GM21529 (cell line): ENCODE measurements at regions not wholly inside any gene's neighbourhood (a gene's known extent, or its start where the extent isn't known, plus 50 kb on each side); places are given as distances from the start of the nearest gene placed in this dataset.
A peak's percentile ranks its signal among the peaks of the same experiment; 100 is the strongest.

Experiments
- ATAC-seq: cut with Tn5 transposase; IDR thresholded peaks from one replicate; pipeline ENCODE4 v1.9.1; 2021; ENCODE audit not compliant: unreplicated experiment

DNA sequence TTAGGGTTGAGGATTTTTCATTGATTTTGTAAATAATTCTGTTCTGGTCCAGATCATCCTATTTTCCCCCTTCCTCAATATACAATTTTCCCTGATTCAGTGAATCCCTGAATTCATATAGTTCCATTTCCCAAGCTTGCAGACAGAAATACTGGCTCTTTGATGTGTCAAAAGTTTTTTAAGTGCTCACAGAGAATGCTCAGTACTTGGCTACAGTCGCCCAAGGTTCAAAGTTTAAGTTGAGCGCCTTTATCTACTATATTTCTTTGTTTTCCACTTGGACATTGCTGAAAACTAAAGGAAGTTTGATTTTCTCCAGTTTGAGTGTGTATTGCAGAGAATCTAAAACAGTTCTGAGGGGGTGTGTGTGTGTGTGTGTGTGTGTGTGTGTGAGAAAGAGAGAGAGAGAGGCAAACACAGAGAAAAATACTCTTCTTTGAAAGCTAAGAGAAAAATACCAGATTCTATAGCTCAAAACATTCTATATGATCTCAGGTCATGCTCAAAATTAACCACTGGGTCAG, 136.2 kb upstream of the ACO1 start:
- ATAC-seq: no peak

DNA sequence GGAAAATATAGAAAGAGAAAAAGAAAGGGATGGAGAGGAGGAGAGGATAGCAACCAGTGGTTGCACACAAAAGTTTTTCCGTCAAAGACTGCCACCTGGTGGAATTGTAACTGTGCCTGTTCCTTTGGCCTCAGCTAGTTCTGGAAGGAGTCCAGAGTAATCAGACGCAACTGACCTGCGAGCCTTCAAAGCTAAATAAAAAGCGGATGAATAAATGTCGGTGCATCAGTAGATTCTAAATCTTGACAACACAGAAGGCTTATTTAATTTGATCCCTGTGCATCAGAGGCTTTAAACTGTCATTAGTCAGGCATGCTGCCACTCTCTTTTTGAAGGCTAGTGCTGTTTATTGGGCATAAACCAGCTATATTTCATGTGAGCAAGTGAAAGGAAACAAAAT, 132.9 kb upstream of the ACO1 start:
- ATAC-seq: peak; percentile 89

DNA sequence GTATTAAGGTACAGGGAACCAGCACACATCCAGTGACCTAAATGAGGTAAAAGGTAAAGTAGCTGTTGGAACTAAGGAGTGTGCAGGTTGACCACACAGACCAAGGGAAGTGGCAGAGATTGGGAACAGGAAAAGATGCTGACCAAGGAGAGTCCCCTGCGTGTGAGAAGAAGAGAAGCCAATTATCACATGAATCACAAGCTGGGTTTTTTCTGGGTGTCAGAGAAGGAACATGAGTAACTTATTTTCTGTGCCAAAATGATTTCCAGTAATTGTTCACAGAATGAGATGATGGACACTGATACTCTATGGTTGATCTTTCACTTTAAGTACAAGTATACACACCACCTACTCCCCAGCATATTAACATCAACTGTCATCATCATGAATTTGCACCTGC, 130.7 kb upstream of the ACO1 start:
- ATAC-seq: no peak

DNA sequence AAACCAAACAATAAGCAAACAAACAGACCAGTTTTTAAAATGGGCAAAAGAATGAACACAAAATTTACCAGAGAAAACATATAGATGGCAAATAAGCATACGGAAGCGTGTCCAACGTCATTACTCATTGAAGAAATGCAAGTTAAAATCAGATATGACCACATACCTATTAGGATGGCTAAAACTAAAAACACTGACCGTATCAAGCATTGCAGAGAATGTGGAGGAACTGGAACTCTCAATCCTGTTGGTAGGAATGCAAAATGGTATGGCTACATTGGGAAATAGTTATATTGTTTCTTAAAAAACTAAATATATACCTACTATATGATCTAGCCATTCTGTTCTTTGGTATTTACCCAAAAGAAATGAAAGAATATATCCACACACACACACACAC, 129.4 kb upstream of the ACO1 start:
- ATAC-seq: no peak

DNA sequence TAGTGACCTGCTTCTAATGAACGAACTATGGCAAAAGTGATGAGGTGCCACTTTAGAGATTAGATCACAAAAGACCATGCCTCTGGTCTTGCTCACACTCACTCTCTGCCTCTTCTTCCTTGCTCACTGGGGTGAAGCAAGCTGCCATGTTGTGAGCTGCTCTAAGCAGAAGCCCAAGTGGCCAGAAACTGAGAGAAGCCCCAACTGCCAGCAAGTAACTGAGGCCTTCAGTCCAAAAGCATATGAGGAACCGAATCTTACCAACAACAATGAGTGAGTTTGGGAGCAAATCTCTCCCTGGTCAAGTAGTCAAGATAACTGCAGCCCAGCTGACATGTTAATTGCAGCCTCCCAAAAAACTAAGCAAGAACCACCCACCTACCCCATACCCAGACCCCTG, 126.0 kb upstream of the ACO1 start:
- no peak for ATAC-seq

DNA sequence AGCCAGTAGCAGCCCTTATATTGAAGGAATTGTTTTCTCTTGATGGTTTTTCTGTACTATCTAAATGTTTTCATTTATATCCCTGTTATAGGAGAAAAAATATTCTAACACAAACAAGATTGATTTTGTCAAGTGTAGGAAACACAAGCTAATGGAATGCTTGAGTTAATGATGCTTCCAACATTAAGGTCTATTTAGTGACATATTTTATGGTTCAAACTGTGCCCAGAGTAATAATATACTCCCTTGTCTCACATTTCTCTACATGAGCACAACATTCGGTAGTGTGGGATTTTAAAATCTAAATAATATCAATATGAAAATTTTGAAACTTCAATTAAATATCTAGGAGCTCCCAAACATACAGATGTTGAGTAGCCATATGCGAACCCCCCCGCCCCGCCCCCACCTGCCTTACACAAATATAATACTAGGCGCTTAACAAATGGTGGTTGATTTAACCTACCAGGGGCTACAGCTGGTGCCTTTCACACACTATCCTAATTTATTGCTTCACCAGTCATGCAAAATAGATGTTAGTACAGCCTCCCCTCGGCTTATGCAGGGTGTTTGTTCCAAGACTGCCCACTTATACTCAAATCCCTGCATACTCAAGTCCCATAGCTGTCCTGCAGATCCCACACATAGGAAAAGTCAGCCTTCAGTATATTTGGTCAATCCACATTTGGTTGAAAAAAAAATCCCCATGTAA, 124.1 kb upstream of the ACO1 start:
- no peak for ATAC-seq

DNA sequence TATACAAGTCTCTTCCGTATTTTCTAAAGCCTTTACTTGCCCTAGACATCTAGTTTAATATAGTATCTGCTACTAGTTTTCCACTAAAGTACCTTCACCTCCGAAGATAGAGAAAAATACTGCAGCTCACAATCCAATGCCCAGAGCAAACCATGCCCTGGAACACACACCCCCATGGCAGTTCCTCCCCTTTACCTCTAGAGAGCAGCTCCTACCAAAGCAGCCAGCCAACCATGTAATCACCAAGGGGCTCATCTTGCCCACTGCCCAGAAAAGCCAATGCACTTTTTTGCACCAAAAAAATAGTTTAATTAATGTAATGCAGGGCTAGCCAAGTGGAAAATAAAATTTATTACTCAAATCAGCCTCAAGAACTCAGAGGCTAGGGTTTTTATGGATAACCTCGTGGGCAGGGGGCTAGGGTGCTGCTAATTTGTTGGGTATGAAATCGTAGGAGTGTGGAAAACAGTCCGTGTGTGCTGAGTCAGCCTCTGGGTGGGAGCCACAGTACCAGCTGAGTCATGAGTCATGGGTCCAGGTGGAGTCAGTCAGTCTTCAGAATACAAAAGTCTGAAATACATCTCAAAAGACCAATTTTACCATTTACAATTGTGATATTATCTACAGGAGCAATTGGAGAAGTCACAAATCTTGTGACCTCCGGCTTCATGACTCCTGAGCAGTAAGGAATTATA, 120.1 kb upstream of the ACO1 start:
- ATAC-seq: no peak

DNA sequence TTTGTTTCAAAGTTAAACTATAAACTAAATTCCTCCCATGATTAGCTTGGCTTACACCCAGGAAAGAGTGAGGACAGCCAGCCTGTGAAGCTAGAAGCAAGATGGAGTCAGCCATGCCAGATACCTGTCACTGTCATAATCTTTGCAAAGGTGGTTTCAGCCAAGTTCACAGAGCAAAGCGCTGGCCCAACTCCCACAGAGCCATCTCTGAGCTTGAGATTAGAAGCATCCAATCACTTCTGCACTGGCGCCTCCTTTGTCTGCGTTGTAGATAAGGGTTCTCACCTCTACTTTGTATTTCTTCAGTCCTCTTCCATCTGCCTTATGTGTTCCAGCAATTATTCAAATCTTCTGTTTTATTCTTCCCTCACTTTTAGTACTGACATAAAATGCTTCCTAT, 119.4 kb upstream of the ACO1 start:
- no peak for ATAC-seq

DNA sequence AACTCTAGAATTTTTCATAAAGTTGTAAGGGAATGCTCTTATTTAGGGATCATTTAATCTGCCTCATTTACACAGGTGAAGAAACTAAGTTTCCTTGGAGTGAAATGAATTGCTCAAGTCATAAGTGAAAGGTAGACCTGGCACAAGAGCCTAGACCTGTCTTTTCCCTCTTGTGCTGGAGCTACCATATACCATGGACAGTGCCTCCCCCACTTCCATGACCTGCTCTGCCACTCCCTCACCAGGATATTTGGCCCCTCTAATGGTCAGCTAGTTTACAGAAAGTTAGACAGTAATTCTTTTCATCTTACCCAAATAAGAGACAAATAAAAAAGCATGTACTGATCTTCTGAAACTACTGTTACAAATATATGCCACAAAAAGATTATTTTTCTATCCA, 105.5 kb upstream of the ACO1 start:
- ATAC-seq: no peak

DNA sequence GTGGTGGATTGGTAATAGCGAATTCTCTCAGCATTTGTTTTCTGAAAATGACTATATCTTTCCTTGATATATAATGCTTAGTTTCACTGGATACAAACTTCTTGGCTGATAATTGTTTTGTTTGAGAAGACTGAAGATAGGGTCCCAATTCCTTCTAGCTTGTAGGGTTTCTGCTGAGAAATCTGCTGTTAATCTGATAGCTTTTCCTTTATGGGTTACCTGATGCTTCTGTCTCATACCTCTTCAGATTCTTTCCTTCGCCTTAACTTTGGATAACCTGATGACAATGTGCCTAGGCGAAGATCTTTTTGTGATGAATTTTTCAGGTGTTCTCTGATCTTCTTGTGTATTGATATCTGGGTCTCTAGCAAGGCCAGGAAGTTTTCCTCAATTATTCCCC, 94.7 kb upstream of the ACO1 start:
- no peak for ATAC-seq

DNA sequence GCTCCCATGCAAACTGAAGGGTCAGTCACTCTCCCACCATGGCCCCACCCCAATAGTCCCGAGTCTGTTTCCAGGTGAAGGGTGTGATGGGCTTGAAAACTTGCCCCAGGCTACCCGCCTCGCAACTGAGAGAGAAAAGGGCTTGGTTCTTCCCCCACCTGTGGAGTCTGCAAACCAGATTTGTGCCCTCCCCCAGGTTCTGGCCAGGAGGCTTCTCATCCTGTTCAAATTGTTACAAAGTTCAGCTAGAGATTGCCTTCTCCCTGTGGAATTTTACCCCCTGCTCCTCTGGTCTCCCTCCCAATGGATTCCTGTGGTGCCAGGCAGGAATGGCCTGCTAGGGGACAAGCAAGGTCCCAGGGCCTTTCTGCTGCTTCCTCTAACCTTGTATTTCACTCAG, 93.1 kb upstream of the ACO1 start:
- ATAC-seq: no peak

DNA sequence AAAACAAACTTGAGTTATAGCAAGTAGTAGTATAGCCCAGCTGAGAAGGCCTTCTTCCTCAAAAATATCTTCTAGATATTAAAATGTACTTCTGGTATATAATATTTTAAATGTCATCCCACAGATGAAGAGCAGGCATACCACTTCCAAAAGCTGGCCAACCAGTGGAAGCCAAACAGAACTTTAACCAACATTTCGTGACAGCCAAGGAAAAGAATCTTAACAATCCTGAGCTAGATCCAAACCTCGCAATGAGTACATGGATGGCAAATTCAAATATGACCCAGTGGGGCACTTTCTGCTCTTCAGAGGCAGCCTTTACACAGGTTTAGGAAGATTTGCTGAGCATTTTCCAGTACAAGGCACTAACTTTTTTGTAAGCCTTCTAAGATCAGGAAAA, 91.8 kb upstream of the ACO1 start:
- ATAC-seq: no peak

DNA sequence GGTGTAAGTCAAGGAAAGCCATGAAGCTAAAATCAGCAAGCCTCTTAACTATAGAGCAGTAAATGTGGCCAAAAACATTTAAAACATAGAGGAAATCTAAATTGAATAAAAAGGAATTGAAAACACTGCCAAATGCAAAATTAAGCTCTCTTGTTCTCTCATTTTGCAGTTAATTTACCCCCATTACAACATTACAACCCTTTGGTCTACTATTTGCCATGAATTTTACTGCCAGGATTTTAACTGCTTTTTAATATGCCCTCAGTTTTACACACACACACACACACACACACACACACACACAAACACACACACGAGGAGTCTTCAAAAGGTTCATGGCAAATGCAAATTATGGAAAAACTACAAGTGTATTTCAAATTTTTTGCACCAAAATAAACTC, 91.4 kb upstream of the ACO1 start:
- ATAC-seq: no peak

DNA sequence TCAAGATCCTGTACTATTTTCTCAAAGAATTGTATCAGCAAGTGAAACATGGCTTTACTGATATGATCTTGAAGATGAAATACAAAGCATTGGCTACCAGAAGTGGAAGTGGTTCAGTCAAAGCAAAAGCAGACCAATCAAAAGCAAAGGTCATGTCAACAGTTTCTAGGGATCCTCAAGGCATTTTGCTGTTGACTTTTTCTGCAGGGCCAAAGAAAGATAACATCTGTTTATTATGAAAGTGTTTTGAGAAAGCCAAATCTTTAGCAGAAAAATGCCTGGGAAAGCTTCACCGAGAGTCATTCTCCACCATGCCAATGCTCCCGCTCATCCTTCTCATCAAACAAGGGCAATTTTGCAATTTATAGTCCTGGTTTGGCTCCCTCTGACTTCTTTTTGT, 90.3 kb upstream of the ACO1 start:
- ATAC-seq: no peak

DNA sequence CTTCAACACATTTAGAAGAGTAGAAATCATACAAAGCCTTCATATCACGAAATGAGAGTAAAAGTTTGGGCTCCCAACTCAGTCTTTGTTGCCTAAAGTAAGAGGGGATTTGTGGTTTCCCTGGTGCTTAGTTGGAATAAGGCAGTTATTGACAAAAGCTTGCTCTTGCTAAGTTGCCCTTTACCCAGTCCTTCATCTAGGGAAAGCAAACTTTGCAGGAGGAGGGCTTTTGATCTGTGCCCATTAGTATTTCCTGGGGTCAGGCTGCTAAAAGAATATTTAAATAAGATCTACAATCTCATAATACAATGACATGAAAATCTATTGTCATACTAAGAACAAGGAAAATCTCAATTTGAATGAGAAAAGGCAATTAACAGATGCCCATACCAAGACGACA, 84.1 kb upstream of the ACO1 start:
- no peak for ATAC-seq

DNA sequence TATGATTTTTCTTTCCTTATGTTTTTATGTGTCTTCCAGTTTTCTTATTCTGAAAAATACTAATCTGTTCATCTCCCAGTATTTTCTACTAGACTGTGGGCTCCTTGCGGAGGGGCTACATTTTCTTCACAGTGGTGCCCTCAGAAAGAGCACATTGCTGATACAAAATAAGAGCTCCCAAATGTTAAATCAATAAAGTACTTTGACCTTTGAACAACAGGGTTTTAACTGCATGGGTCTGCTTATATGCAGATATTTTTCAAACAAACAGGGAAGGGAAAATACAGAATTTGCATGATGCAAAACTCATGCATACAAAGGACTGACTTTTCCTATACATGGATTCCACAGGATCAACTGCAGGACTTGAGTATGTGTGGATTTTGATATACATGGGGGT, 79.9 kb upstream of the ACO1 start:
- ATAC-seq: no peak

DNA sequence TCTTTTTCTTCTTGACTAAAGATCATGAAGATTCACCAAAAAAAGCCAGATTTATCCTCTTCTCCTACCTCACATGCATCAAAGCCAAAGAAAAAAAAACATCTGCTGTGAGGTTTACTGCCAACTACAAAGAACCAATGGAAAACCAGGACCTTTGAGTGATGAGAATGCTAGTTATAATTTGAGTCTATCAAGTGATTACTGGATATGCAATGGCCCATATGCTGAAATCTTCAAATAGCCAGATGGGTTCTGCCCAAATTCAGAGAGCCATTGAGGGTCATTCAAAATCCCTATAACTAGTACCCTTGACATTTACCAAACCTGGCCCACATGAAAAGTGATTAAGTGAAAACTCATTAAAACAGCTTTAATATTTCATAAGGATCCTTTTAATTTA, 78.4 kb upstream of the ACO1 start:
- ATAC-seq: no peak

DNA sequence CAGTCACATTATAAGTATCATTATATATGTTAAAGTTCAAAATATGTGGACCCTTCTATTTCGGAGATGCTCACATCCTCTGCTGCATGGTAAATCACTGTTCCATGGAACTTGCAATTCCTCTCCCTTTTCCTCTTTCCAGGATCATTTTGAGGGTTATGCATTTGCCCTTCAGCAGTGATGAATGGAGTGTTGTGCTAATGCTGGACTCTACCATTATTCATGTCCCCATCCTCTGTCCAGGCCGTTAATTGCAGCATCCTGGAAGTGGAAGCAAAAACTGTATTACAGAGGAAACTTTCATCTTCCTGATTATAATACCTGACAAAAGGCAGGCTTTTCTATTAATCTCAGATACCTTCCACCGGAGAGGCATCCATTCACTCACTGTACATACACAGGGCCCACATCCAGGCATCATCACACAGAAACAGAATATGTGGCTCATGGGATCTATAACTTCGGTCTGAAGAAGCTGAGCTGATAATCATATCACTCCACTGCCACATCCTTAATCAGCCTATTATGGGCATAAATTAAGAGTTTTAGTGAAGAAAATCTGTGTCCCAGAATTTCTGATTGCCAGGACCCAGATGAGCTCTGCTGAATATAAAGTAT, 65.0 kb upstream of the ACO1 start:
- no peak for ATAC-seq

DNA sequence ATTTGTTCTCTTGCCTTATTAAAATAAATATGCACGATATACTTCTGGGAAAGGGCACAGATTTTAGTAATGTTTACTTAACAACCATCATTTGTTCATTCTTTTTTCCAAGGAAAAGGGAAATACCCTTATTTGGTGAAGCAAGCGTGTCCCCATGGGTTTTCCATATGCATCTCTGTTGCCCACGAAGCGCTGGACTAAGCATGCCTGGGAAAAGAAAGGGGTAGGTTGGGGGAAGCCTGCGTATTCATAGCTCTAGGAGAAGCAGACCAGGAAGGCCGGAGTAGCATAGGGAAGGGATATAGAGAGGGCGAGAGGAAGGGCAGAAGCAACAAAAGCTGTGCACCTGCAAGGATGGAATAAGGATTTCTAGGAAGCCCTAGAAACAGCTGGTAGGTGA, 61.8 kb upstream of the ACO1 start:
- no peak for ATAC-seq

DNA sequence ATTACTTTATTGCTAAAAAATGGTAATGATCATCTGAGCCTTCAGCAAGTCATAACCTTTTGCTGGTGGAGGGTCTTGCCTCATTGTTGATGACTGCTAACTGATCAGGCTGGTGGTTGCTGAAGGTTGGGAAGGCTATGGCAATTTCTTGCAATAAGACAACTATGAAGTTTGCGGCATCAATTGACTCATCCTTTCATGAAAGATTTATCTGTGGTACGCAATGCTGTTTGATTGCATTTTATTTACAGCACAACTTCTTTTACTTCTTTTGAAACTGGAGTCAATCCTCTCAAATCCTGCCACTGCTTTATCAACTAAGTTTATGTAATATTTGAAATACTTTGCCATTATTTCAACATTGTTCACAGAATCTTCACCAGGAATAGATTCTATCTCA, 58.3 kb upstream of the ACO1 start:
- no peak for ATAC-seq

DNA sequence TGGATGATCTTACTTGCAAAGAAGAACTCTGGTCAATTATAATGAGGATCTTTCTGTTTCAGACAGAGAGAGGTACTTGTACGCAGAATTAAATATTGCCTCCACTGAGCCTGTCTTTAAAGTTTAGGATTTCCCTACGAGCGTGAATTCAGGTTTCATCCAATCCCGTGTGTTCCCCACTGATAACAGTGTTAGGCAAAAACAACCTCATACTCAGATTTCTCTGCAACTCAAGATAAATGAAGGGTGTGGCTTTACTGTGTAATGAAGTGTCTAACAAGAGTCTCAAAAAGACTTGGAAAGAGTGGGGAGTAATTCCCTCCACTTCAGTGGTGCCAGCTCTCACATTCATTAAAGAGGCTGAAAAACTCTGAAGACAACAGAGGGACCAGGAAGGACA, 53.2 kb upstream of the ACO1 start:
- no peak for ATAC-seq

DNA sequence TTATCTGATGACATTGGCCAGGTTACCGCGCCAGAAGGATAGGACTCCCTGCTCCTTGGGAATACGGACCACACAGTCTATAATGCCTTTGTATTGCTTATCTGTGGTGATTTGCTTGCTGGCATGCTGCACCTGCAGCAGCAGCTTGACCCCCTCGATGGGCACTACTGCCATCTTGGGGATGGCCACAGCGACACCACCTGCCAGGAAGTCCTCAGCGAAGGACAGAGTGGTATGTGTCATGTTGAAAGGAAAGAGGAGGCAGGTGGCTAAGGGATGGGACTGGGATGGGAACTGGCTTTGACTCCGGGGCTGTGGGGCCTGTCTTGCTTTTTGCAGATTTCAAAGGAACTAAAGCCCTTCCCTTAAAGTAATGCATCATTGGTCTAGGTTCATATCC, 50.3 kb upstream of the ACO1 start:
- no peak for ATAC-seq
